ENCODE measurements at regions not wholly inside any gene's neighbourhood (a gene's known extent, or its start where the extent isn't known, plus 50 kb on each side); places are given as distances from the start of the nearest gene placed in this dataset.
"Not testable (repeated sequence)": the region's sequence is repeated elsewhere in the genome, so short reads cannot be mapped to it uniquely, and the experiment has no call there.

DNA sequence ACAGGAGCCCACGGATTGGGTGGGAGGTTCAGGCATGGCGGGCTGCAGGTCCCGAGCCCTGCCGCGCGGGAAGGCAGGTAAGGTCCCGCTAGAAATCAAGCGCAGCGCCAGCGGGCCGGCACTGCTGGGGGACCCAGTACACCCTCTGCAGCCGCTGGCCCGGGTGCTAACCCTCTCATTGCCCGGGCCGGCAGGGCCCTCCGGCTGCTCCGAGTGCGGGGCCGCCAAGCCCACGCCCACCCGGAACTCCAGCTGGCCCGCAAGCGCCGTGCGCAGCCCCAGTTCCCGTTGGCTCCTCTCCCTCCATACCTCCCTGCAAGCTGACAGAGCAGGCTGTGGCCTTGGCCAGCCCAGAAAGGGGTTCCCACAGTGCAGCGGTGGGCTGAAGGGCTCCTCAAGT is 156.8 kb upstream of the GIMD1 start:
- DNase-seq (ENCODE audit: low spot score): not testable (repeated sequence)

DNA sequence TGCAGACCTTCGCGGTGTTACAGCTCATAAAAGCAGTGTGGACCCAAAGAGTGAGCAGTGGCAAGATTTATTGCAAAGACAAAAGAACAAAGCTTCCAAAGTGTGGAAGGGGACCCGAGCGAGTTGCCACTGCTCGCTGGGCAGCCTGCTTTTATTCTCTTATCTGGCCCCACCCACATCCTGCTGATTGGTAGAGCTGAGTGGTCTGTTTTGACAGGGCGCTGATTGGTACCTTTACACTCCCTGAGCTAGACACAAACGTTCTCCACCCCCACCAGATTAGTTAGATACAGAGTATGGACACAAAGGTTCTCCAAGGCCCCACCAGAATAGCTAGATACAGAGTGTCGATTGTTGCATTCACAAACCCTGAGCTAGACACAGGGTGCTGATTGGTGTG is 156.2 kb upstream of the GIMD1 start:
- DNase-seq (ENCODE audit: low spot score): not testable (repeated sequence)

DNA sequence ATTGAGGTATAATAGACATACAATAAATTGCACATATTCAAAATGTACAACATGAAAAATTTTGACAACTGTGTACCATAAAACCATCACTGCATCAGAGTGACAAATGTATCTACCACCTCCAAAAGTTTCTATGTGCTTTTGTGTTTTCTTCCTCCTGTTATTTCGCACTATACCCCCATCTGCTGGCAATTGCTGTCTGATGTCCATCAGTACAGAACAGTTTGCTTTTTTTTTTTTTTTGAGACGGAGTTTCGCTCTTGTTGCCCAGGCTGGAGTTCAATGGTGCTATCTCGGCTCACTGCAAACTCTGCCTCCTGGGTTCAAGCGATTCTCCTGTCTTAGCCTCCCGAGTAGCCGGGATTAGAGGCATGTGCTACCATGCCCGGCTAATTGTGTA is 154.3 kb upstream of the GIMD1 start:
- DNase-seq (ENCODE audit: low spot score): no peak

DNA sequence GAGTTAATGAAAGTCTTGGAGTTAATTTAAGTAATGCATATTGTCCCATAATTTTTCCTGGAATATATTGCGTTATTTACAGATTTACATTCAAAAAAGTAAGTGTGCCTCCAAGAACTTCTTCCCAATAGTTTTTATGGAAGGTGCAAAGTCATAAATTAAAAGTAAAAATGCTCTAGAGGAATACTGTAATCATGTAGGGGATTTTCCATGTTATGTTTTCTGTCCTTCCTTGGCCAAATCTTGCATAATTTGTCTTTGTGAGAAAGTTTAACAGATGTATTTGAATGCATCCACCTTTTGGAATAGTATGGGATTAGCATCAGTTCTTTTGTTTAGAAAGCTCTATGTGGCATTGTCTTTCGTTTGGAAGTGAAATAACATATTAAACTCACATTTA is 144.1 kb upstream of the GIMD1 start:
- DNase-seq (ENCODE audit: low spot score): no peak

DNA sequence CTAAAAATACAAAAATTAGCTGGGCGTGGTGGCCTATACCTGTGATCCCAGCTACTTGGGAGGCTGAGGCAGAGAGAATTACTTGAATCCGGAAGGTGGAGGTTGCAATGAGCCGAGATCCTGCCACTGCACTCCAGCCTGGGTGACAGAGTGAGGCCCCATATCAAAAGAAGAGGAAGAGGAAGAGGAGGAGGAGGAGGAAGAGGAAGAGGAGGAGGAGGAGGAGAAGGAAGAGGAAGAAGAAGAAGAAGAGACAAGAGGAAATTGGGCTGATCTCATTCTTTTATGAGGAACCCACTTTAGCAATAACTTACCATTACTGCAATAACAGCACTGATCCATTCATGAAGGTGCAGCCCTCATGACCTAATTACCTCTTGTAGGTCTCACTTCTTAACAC is 138.9 kb upstream of the GIMD1 start:
- no peak for DNase-seq (ENCODE audit: low spot score)

DNA sequence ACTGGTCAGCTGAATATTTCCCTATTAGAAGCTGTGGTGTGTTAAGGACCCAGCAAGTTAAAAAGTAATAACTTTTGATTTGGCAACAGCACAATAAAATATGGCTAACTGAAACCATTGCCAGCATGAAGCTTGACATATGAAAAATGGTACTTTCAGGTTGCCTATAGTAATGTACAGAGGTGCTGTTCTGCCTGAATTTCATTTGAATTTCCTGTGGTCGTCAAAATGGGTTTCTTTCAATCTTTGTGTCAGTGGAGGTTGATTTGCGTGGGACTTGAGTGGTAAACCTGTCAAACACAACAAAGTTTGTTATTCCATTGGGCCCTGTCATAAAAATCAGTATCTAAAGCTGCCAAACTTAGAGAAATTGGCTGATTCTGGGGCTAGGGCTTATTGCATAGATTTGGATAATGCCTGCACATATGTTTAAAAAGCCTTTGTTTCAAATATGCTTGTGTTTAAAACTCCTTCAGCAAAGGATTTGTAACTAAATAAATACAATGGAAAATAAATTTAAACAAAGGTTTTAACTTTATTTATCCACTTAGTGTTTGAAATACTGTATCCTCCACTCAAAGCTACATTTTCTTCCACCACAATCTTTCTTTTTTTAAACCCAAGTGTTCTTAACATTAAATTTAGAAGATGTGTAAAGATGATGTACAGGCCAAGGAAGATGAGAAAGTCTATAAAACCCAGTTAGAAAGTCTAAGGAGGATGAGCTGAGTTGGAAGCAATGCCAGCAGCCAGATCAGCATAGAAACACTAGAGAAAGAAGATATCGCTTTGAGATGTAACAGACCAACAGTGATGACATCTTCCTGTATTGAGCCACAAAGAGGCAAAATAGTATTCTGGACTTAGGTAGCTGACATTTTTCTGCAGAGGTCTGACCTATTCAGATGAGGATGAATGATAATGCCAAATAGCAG is 134.8 kb upstream of the GIMD1 start:
- peak; percentile 97 for DNase-seq (ENCODE audit: low spot score)

DNA sequence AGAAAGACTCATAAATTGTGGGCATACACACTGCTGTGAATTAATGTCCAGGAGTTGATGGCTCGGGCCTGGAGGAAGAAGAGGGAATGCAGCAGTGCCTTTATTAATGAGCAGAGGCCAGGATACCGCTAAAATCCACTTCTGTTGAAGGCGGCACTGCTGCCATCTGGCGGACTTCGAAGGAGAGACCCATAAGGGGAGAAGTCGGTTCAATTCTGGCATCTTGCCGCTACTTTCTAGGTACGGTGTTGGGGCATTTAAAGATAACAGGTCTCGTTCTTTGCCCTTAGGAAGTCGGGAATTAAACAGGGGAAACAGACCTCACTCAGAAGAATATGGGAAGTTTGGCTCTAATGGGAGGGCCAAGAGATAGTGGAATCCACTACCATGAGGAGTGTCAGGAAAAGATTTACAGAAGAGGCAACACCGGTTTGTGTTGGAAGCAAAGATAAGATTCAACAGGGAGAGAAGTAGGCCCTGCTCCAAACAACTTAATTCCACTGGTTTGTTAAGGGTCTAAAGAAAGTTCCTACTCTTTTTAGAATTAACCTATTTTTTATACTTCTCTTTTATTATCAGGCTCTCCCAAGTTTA is 133.6 kb upstream of the GIMD1 start:
- peak; percentile 79 for DNase-seq (ENCODE audit: low spot score)

DNA sequence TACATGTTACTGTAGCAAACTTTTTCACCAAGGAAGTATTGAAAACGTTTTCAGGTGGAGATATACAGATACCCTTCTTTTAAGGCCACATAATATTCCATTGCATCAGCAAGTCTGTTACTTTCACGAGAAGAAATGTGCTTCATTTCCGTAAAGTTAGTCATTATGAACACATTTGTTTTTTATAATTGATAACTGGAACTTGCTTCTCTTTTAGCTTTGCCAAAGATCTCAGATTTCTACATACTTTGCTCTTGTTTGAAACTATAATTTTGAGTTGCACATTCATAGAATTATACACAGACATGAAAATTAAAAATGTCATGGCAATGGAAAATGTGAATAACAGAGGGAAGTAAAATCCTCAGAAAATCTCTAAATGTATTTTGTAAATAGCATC is 128.7 kb upstream of the GIMD1 start:
- DNase-seq (ENCODE audit: low spot score): no peak

DNA sequence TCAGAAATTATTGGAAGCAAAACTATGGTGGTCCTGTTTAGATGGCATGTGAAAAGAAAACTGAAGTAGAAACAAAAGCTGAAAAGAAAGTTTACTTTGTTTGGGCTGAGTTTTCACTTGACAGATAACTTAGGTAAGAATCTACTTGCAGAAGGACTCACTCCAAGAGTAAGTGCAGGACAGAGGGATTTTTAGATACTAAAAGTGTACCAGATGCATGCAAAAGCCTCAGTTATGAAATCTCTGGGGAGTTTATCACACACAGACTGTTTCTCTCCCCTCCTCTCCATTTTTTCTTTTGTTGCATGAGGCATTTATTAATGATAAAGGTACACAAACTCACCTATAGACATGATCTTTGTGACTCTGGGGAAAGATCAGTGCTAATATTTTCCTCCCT is 127.5 kb upstream of the GIMD1 start:
- DNase-seq (ENCODE audit: low spot score): peak; percentile 80

DNA sequence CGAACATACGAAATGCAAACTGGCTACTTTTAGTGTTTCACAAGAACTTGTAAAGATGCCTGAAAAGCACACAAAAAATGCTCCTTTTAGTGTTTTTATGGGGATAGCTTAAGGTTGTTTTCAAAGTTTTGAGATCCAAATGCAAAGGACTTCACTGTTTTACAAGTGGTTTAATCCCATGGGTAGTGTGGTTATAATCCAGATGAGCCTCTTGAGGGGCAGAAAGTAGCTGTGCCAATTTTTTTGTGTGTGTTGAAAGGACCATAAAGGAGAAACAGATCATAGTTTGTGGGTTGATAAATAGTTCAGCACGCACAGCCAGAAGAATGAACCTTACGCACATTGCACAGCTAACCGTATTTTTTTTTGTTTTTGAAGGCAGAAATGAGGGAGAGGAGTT is 126.9 kb upstream of the GIMD1 start:
- DNase-seq (ENCODE audit: low spot score): peak; percentile 98

DNA sequence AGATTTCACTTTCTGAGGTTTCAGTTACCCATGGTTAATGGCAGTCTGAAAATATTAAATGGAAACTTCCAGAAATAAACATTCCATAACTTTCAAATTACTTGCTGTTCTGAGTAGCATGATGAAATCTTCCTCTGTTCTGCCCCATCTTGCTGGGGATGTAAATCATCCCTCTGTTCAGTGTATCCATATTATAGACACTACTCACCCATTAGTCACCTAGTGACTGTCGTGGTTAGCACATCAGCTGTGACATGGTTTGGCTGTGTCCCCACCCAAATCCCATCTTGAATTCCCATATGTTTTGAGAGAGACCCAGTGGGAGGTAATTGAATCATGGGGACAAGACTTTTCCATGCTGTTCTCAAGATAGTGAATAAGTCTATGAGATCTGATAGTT is 125.5 kb upstream of the GIMD1 start:
- DNase-seq (ENCODE audit: low spot score): no peak

DNA sequence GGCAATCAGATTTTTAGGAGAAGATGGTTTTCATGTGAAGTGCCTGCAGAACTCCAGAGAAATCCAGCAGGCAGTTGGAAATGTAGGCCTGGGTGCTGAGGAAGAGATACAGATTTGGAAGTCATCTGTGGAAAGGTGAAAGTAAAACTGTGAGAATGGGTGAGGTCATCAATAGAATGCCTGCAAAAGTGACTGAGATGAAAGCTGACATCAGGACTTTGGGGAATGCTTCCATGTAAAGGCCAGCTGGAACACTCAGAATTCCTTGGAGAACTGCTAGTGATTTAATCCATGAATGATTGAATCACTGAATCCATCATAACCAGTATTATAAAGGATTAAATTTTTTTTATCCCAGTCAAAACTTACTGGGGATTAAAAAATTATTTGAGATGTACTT is 124.5 kb upstream of the GIMD1 start:
- DNase-seq (ENCODE audit: low spot score): no peak

DNA sequence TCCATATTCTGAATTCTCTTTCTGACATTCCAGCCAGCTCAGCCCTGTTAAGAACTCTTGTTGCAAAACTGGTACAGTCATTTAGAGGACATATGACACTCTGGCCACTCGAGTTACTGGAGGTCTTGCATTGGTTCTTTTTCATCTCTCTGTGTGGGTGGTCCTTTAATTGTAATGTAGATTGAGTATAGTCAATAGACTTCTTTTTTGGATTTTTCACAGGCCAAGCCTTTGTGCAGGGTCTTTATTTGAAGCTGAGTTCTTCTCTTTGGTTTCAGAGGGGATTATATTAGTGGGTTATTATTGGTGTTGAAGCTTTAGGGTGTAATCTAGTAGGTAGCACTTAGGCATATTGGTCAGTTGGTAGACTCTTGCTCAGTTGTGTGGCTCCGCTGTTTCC is 118.0 kb upstream of the GIMD1 start:
- DNase-seq (ENCODE audit: low spot score): no peak

DNA sequence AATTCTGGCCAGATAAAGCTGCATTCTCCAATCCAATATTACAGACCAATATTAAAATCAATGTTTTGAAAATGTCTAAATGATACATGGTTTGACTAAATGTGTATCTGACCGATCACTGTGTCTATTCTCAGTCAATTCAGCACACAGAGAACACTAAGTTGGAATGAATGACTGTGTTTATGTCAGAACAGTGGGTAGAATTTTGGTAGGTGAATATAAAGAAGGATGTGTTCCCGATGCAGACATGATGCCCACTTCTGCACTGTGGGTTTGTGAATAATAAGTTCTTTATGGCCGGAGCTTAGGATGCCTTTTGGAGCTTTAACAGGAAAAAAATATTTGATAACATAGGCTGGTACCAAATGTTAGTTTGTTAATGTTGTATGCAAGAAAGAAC is 113.2 kb upstream of the GIMD1 start:
- DNase-seq (ENCODE audit: low spot score): no peak

DNA sequence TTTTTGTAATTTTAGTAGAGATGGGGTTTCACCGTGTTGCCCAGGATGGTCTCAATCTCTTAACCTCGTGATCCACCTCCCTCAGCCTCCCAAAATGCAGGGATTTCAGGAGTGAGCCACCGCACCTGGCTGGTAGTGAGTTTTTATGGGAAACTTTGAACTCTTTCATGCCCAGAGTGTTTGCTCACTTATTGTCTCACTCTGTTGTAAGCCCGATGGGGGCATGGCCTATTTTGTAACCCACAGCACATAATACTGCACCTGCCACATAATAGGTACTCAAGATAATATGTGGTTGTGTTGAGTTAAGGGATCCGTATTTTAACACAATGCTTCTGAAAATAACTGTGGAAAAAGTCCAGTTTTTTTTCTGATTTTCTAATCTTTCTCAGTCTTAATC is 109.6 kb upstream of the GIMD1 start:
- no peak for DNase-seq (ENCODE audit: low spot score)

DNA sequence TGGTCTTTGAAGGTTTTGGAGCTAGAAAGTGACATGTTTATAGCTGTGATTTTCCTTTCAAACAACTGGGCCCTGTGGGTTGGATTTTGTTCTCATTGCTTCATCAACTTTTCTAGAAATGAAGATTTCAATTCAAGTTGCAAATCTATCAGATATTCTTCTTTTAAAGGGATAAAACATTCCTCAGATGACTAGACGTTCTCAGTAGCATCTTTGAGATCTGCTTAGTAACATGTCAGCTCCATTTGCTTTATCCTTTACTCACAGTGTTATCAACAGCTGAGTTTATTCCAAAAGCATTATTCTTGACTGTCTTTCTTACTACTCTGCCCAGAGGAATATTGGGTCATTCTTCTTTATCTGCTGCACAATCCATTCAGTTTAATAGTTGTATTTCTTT is 108.2 kb upstream of the GIMD1 start:
- peak; percentile 94 for DNase-seq (ENCODE audit: low spot score)

DNA sequence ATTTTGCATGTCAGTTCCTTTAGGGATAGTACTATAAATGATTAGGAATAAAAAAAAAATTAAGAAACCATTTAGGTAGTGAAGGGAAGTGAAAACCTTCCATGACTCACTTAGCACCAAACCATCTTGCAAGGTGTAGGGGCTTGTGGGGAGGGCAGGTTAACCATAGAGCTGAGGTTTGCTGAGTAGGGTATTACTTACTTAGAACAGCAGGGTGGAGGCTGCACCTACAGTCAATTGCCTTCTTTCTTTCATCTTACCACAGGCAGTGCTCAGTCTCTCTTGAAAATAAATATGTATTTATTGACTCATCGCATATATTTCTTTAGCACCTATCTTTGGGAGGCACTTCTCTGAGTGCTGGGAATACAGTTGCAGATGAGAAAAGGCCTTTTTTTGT is 104.9 kb upstream of the GIMD1 start:
- no peak for DNase-seq (ENCODE audit: low spot score)

DNA sequence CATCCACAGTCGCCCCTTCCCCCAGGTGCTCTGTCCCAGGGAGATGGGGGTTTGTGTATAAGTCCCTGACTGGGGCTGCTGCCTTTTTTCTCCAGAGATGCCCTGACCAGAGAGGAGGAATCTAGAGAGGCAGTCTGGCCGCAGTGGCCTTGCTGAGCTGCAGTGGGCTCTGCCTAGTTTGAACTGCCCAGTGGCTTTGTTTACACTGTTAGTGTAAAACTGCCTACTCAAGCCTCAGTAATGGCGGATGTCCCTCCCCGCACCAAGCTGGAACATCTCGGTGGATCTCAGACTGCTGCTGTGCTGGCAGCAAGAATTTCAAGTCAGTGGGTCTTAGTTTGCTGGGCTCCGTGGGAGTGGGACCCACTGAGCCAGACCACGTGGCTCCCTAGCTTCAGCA is 102.6 kb upstream of the GIMD1 start:
- DNase-seq (ENCODE audit: low spot score): no peak

DNA sequence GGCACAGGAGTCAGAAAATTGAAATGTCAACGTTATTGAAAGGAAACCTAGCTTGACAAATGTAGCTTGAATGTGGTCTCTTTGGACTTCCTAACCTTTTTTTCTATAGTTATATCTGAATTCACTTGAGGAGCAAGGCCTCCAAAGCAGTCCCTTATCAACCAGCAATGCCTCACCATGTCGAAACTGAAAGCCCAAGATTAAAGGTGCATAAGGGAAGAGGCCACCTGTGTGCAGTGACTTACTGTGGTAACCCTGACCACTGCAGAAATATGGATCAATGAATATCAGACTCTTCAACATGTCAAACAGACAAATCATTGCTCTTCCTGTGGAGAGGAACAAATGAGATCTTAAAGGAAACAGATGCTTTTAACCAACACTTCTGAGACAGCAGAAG is 95.0 kb upstream of the GIMD1 start:
- no peak for DNase-seq (ENCODE audit: low spot score)

DNA sequence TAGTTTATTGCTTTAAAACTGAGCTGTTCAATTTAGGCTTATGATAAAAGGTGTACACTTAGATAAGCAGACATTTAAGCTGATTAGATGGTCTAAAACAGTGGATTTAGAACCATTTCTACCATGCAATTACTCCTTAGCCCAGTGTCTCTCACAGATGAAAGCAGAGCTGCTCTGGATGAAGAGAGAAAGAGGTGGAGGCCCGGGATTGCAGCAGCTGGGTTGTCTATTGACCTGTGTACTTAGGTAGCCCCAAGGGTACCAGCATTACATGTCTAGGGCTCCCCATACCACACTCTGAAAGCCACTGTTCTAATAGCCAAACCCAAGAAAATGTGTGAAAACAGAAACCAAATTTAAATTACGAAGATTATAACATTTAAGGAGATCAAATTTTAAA is 86.0 kb upstream of the GIMD1 start:
- no peak for DNase-seq (ENCODE audit: low spot score)

DNA sequence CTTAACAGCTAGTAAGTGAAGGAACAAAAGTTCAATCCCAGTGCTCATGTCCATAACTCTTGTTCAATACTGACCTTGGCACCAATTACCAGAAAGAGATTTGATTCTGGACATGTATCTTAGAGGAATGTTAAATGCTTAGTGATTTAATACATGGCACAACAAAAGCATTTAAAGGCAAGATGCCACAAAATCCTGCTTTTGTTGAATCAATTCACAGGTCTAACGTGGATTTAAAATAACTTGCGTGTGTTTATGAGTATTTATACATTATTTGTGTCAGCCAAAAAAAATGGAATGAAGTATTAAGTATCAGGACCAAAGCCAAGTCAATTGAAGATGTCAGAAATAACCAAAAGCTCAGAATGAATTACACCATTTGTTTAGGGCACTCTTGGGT is 85.4 kb upstream of the GIMD1 start:
- no peak for DNase-seq (ENCODE audit: low spot score)

DNA sequence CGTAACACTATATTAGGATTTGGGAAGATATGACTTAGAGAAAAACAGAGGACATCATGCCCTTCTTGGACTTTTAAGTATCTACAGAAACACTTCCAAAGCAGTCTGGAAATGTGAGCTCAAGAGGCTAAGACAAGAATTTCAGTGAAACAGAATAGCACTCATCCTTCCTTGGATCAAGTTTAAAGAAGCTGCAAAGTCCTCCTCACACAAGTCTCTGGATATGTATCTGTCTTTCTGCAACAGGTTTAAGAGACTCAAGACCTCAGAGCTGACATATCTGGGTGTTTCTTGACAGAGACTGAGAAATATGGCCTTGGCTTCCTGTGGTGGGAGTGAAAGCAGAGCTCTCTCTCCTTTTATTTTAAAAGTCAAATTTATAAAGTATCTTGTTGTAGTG is 82.5 kb upstream of the GIMD1 start:
- peak; percentile 90 for DNase-seq (ENCODE audit: low spot score)

DNA sequence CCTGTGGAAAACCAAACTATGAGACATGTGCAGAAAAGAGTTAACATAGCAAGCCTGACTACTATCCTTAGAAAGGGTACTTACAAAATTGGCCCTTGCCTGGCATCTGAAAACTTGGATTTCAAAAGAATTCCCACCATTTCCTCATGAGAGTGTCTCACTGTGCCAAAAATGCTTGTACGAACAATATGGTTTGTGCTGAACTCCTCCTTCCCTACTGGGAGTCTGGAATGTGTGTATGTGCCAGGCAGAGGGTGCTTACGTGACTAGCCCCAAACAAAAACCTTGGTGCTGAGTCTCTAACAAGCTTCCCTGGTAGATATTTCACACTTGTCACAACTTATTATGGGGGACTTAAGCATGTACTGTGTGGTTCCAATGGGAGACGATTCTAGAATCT is 81.7 kb upstream of the GIMD1 start:
- DNase-seq (ENCODE audit: low spot score): no peak

DNA sequence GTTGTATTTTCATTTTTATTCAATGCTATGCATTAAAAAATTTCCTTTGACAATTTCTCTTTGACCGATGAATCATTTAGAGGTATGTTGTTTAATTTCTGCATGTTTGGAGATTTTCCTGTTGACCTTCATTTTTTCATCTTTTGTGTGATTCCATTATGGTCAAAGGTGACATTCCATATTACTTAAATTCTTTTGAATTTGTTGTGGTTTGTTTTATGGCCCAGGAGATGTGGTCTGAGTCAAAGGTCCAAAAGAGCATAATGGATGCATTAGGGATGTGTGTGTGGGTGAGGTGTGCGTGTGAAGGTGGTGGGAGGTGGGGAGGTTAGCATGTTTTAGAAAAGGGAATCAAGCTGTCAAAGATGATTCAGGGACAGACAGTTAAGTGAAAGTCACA is 76.0 kb upstream of the GIMD1 start:
- no peak for DNase-seq (ENCODE audit: low spot score)

Measured in umbilical cord (tissue), 1 donor.